MM.1S (cell line): ENCODE measurements at regions not wholly inside any gene's neighbourhood (a gene's known extent, or its start where the extent isn't known, plus 50 kb on each side); places are given as distances from the start of the nearest gene placed in this dataset.

Experiments used
- CTCF ChIP-seq: fragments of 300-600 bp; sonication (generic); IDR thresholded peaks from 2 replicates; pipeline ENCODE4 v1.5.1; 2016; ENCODE audit warnings: antibody characterized with exemption, low read length, mixed read lengths
- EZH2 ChIP-seq: fragments of 300-600 bp; sonication (generic); optimal IDR thresholded peaks from 2 replicates; pipeline ENCODE3; 2017; ENCODE audit warnings: low read depth, mild to moderate bottlenecking, antibody characterized with exemption, low read length, mixed read lengths
- EZH2phosphoT487 ChIP-seq: fragments of 300-600 bp; sonication (generic); IDR thresholded peaks from 2 replicates; pipeline ENCODE4 v1.6.1; 2018; ENCODE audit warnings: antibody characterized with exemption, low read length

GRCh38 chr3:31054032-31054431, 159.6 kb upstream of the GADL1 start:
- TF ChIP-seq CTCF (no peak), EZH2 (no peak), EZH2phosphoT487 (no peak)
